ENCODE measurements at regions not wholly inside any gene's neighbourhood (a gene's known extent, or its start where the extent isn't known, plus 50 kb on each side); places are given as distances from the start of the nearest gene placed in this dataset.

GRCh38 chr3:174495928-174496327 lies 363.2 kb upstream of the NAALADL2 start:
- Histone ChIP-seq H3K79me2 (ENCODE audit: control insufficient read depth in 1 of 2, insufficient read depth in 2 of 2, low read length in 2 of 2) (no peaks in the 10 kb centered on the region), H2AK5ac (ENCODE audit: low read depth, low read length) (no peak overlapping the region), H3K23me2 (ENCODE audit: low read depth, low read length) (no peaks in the 10 kb centered on the region), H3K27me3 (replicated peaks in 1 of 4; ENCODE audit: control insufficient read depth in 3 of 4, extremely low read depth in 1 of 4, insufficient read depth in 3 of 4, low read length in 3 of 4) (no peaks in the 10 kb centered on the region), H3K79me1 (ENCODE audit: low read depth, low read length) (no peaks in the 10 kb centered on the region), H4K5ac (ENCODE audit: insufficient read length, low read depth, low read length) (no peak overlapping the region), H3K56ac (replicated peaks; ENCODE audit: insufficient read length, low read depth, low read length) (no peak overlapping the region), H2BK5ac (ENCODE audit: low read depth, low read length) (no peak overlapping the region), H4K91ac (replicated peaks; ENCODE audit: insufficient read length, low read length) (no peak overlapping the region), H2AFZ (ENCODE audit: low read length) (no peak overlapping the region), H2BK20ac (ENCODE audit: low read length) (no peak overlapping the region), H3K4me1 (replicated peaks in 1 of 4; ENCODE audit: control insufficient read depth in 3 of 4, insufficient read depth in 4 of 4, low read length in 3 of 4) (no peaks in the 10 kb centered on the region), H3K14ac (ENCODE audit: insufficient read length) (no peak overlapping the region), H3K4me3 (ENCODE audit: extremely low read depth in 1 of 4, insufficient read depth in 2 of 4, low read depth in 3 of 4, low read length in 4 of 4) (no peak overlapping the region), H2BK120ac (replicated peaks; ENCODE audit: low read depth, low read length) (no peak overlapping the region), H3K27ac (ENCODE audit: low read depth, low read length) (no peak overlapping the region), H4K8ac (ENCODE audit: extremely low read depth, insufficient read depth, low read length) (no peak overlapping the region), H2BK15ac (ENCODE audit: low read length) (no peak overlapping the region), H3K18ac (ENCODE audit: extremely low read depth, low read length) (no peak overlapping the region), H2BK12ac (ENCODE audit: low read depth, low read length) (no peak overlapping the region), H3K23ac (ENCODE audit: insufficient read length) (no peak overlapping the region), H3K36me3 (ENCODE audit: control insufficient read depth in 2 of 4, insufficient read depth in 4 of 4, low read length in 3 of 4) (no peaks in the 10 kb centered on the region), H3K4me2 (ENCODE audit: insufficient read depth in 1 of 2, low read depth in 2 of 2, low read length in 2 of 2) (no peak overlapping the region), H3K9me3 (ENCODE audit: insufficient read depth in 2 of 2, low read depth in 1 of 2, low read length in 1 of 2) (no peaks in the 10 kb centered on the region), H4K20me1 (replicated peaks in 1 of 2; ENCODE audit: control insufficient read depth in 1 of 2, insufficient read depth in 2 of 2, low read length in 2 of 2) (no peaks in the 10 kb centered on the region), H3K9ac (replicated peaks in 1 of 4; ENCODE audit: extremely low read depth in 1 of 4, low read depth in 3 of 4, low read length in 3 of 4) (no peak overlapping the region), H3K4ac (replicated peaks; ENCODE audit: insufficient read length, low read depth, low read length) (no peak overlapping the region)
- FAIRE-seq, result no peak
- WGBS, 2 experiments (ENCODE audit: extremely low coverage in 1 of 2, insufficient coverage in 1 of 2, insufficient read length in 1 of 2, insufficient replicate concordance in 2 of 2, low coverage in 1 of 2, low lambda C conversion rate in 2 of 2, missing lambda C conversion rate in 1 of 2), result 87% methylated on average over 1 of the region's 1 CpG; no CpG with 5 or more reads in 1 of the 2 experiments
- POLR2A ChIA-PET (ENCODE audit: partially characterized antibody), result interaction anchor here (1.0 to 1.2 kb wide), 2 partner anchors 16 to 55 kb away, joined by 3 read pairs; no protein-coding TSS in a partner anchor
- DNase-seq (ENCODE audit: low read depth in 1 of 2, low spot score in 2 of 2), result no peak
- CTCF ChIA-PET (ENCODE audit: partially characterized antibody), result no interaction called here
- TF ChIP-seq TCF12 (IDR thresholded peaks at IDR 0.05; ENCODE audit: low read depth, low read length) (no peak), E2F6 (IDR thresholded peaks at IDR 0.05) (no peak), KDM5A (IDR thresholded peaks at IDR 0.05; ENCODE audit: low read length) (no peak), CTBP2 (IDR thresholded peaks at IDR 0.05; ENCODE audit: borderline replicate concordance, insufficient read depth, insufficient read length, low read length) (no peak), RXRA (IDR thresholded peaks at IDR 0.05; ENCODE audit: insufficient read depth, low read depth, low read length) (no peak), KDM1A (IDR thresholded peaks at IDR 0.05; ENCODE audit: borderline replicate concordance, low read length) (no peak), BCL11A (IDR thresholded peaks at IDR 0.05; ENCODE audit: low read depth in 2 of 2, low read length in 2 of 2) (no peak), CHD2 (IDR thresholded peaks at IDR 0.05; ENCODE audit: low read length) (no peak), CBX8 (IDR thresholded peaks at IDR 0.05; ENCODE audit: borderline replicate concordance, low read depth, low read length) (no peak), HDAC2 (IDR thresholded peaks at IDR 0.05; ENCODE audit: borderline replicate concordance in 1 of 2, low read depth in 2 of 2, low read length in 2 of 2) (no peak), MAFK (IDR thresholded peaks at IDR 0.05; ENCODE audit: low read depth, low read length) (no peak), CREB1 (IDR thresholded peaks at IDR 0.05) (no peak), TEAD4 (IDR thresholded peaks at IDR 0.05; ENCODE audit: low read depth, low read length) (no peak), EZH2 (IDR thresholded peaks at IDR 0.05; ENCODE audit: low read depth, low read length, severe bottlenecking) (no peak), POLR2A (IDR thresholded peaks at IDR 0.05; ENCODE audit: control extremely low read depth in 1 of 2, low read depth in 2 of 2, low read length in 2 of 2) (no peak), CHD1 (IDR thresholded peaks at IDR 0.05; ENCODE audit: low read depth, low read length) (no peak)
